ENCODE measurements at regions not wholly inside any gene's neighbourhood (a gene's known extent, or its start where the extent isn't known, plus 50 kb on each side); places are given as distances from the start of the nearest gene placed in this dataset.

DNA sequence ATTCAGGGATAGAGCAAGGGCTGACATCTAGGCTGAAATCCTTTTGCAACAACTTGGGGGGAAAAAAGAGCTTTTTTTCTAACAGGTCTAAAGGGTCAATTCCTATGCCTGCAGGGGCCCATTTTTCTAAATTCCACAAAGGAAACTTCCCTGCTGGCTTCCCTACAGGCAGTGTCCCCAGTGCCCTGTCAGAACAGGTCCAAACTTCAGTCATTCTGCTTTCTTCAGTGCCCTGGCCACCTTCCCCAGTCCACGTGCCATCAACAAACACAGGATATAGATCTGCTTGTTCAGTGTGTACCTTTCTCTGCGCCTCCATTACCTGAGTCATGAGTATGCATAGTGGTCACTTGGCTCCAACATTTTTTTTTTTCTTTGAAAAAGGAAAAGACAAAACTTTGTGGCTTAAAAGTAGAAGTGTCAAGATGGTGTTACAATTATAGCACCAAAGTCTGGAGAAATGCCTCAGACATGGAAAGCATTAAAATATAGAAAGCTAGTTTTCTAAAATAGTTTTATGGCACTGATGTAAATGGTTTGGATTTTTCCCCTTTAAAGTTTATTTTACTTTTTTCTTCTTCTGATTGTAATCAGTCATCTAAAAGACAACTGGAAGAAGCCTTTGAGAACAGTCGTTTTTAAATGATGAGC lies 84.0 kb upstream of the JADE1 start:
- no peak overlapping the region; the same call in 1 of the 2 replicates for H3K27ac ChIP-seq
- TF ChIP-seq, protein P1, sequence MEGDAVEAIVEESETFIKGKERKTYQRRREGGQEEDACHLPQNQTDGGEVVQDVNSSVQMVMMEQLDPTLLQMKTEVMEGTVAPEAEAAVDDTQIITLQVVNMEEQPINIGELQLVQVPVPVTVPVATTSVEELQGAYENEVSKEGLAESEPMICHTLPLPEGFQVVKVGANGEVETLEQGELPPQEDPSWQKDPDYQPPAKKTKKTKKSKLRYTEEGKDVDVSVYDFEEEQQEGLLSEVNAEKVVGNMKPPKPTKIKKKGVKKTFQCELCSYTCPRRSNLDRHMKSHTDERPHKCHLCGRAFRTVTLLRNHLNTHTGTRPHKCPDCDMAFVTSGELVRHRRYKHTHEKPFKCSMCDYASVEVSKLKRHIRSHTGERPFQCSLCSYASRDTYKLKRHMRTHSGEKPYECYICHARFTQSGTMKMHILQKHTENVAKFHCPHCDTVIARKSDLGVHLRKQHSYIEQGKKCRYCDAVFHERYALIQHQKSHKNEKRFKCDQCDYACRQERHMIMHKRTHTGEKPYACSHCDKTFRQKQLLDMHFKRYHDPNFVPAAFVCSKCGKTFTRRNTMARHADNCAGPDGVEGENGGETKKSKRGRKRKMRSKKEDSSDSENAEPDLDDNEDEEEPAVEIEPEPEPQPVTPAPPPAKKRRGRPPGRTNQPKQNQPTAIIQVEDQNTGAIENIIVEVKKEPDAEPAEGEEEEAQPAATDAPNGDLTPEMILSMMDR (conservative IDR thresholded peaks at IDR 0.05): no peak
- no peak for TF ChIP-seq ZFX (IDR thresholded peaks at IDR 0.05)

DNA sequence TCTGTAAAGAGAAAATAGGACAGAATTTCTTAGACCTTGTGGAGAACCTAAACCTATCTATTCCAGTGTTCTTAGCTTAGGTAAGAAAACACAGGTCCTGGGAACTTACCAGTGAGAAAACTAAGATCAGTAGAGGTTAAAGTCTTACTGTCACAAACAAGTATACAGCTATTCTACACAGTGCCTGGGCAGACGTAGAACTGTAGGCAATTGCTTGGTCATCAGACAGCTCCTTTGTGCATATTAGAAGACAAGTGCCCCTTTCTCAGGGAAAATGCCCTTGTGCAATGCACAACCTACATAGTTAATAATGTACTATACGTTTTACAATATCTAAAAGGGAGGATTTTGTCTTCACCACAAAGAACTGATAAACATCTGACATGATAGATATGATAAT lies 86.6 kb upstream of the JADE1 start:
- TF ChIP-seq, protein P1 (conservative IDR thresholded peaks at IDR 0.05): no peak
- TF ChIP-seq ZFX (IDR thresholded peaks at IDR 0.05): no peak
- no peak overlapping the region for H3K27ac ChIP-seq

DNA sequence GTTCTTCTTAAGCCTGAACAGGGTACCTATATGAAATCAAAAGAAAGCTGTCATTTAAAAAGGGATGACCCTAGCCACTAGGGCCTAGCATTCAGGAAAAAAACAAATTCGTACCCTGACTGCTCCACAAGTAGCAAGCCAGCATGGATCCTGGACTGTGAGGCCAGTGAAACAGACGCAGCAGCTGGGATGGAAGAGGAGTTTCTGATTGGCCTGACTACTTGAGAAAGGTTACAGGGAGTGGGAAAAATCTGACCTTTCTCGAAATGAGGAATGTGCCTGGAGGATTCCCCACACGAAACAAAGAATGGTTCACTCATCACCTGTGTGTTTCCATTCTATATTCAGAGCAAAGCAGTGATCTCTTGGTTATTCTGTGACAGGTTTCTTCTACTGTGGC lies 87.6 kb upstream of the JADE1 start:
- TF ChIP-seq, protein P1 (conservative IDR thresholded peaks at IDR 0.05): no peak
- TF ChIP-seq ZFX (IDR thresholded peaks at IDR 0.05): no peak
- no peak overlapping the region for H3K27ac ChIP-seq

DNA sequence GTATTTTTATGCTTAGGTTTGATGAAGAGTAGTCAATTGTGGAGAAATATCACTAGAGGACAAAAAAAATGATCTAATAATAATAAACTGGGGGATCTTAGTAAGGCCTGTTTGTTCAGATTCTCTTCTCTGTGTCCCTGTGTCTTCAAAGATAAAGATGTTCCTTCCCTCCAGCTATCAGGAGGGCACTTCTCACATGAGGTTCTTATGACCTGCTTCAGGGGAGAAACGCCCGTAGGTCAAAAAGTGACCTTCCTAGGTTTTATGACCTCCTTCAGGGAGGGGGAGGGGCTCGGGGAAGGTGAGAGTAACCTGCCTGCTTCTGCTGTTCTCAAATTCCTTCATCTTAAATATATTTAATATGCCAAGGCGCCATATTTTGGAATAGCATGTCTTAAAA lies 89.2 kb upstream of the JADE1 start:
- H3K27ac ChIP-seq: no peak overlapping the region
- TF ChIP-seq, protein P1 (conservative IDR thresholded peaks at IDR 0.05): no peak
- no peak for TF ChIP-seq ZFX (IDR thresholded peaks at IDR 0.05)

DNA sequence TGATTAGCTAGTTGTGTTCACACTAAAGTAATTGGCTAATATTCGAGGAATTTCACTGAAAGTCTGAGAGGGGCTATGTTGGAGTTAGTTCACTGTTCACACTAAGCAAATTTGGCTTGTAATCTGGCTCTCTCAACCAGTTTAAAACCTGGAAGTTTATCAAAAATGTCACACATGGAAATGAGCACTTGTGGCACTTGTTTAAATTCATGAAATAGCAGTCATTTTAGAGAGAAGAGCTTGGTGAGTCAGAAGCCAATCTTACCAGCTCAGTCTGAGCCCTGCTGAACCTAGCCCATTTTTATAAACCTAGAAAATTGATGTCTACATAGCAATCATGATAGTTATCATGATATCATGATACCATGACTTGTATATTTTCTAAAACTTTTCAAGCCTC lies 90.7 kb upstream of the JADE1 start:
- no peak overlapping the region for H3K27ac ChIP-seq
- TF ChIP-seq ZFX (IDR thresholded peaks at IDR 0.05): no peak
- TF ChIP-seq, protein P1 (conservative IDR thresholded peaks at IDR 0.05): no peak

DNA sequence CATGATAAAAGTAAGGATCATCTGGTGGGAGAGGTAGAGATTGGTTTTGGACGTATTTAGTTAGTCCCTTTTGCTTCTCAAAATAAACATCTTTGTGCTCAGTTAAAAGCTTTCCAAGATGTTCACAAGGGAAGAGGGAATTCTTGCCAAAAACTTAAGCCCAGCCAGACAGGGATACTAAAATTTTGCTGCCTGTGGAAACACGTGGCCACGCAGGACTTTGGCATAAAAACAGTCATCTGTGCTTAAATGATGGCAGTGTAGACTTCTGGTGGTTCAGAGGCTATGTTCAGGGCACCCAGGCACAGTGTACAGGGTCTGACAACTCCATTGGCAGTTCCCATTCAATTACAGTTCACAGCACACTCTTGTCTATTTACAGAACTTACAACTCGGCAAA lies 93.2 kb upstream of the JADE1 start:
- TF ChIP-seq, protein P1 (conservative IDR thresholded peaks at IDR 0.05): no peak
- TF ChIP-seq ZFX (IDR thresholded peaks at IDR 0.05): no peak
- H3K27ac ChIP-seq: no peak overlapping the region

DNA sequence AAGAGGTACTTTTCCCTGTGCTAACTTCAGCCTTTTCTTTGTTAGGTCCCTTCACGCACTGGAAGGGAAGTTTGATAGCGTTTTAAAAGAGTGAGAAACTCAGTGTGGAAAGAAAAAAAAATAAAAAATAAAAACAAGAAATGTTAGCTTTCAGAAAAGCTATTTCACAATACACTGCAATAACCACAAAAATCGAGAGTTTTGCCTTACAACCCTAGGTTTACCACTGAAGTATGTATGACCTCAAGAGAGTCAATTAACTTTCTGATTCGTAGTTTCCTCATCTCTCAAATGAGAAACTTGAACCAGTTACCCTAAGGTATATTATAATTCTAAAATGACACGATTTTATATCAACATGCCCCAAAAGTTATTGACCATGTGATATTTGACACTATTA lies 93.9 kb upstream of the JADE1 start:
- no peak overlapping the region for H3K27ac ChIP-seq

More for the DNA sequence above, 93.9 kb upstream of the JADE1 start:
- TF ChIP-seq, protein P1 (conservative IDR thresholded peaks at IDR 0.05): no peak
- TF ChIP-seq ZFX (IDR thresholded peaks at IDR 0.05): no peak
